ELR (cell line): ENCODE measurements at regions not wholly inside any gene's neighbourhood (a gene's known extent, or its start where the extent isn't known, plus 50 kb on each side); places are given as distances from the start of the nearest gene placed in this dataset.
"Not testable (repeated sequence)": the region's sequence is repeated elsewhere in the genome, so short reads cannot be mapped to it uniquely, and the experiment has no call there.

Experiments
- DNase-seq: peaks from one replicate; pipeline ENCODE4 v3.0.0-alpha.2; 2015; ENCODE audit warnings: low read depth

- not testable (repeated sequence) for DNase-seq
Observed at GRCh38 chr17:72472853-72473390, 352.1 kb downstream of the SOX9 start.

- no peak for DNase-seq
Observed at GRCh38 chr17:72474243-72474642, 353.4 kb downstream of the SOX9 start.

GRCh38 chr17:72474719-72475477 is 354.1 kb downstream of the SOX9 start:
- no peak for DNase-seq

GRCh38 chr17:72476134-72476533 is 355.3 kb downstream of the SOX9 start:
- no peak for DNase-seq

GRCh38 chr17:72476575-72476986 is 355.8 kb downstream of the SOX9 start:
- no peak for DNase-seq

GRCh38 chr17:72477491-72477890 is 356.7 kb downstream of the SOX9 start:
- DNase-seq, result no peak

GRCh38 chr17:72479113-72479512 is 358.3 kb downstream of the SOX9 start:
- no peak for DNase-seq

GRCh38 chr17:72481572-72481971 is 360.8 kb downstream of the SOX9 start:
- no peak for DNase-seq

GRCh38 chr17:72485596-72485995 is 364.8 kb downstream of the SOX9 start:
- DNase-seq, result no peak

GRCh38 chr17:72486806-72487205 is 366.0 kb downstream of the SOX9 start:
- DNase-seq, result no peak

GRCh38 chr17:72487731-72488494 is 367.1 kb downstream of the SOX9 start:
- DNase-seq, result no peak

- DNase-seq, result no peak
Observed at GRCh38 chr17:72488555-72489271, 367.9 kb downstream of the SOX9 start.

- DNase-seq, result no peak
Observed at GRCh38 chr17:72489272-72489641, 368.4 kb downstream of the SOX9 start.

- no peak for DNase-seq
Observed at GRCh38 chr17:72491102-72491501, 370.3 kb downstream of the SOX9 start.

- DNase-seq, result no peak
Observed at GRCh38 chr17:72492494-72492893, 371.7 kb downstream of the SOX9 start.

- no peak for DNase-seq
Observed at GRCh38 chr17:72492941-72493340, 372.1 kb downstream of the SOX9 start.

GRCh38 chr17:72494566-72494965 is 373.7 kb downstream of the SOX9 start:
- DNase-seq, result no peak

- no peak for DNase-seq
Observed at GRCh38 chr17:72496461-72496860, 375.6 kb downstream of the SOX9 start.

- no peak for DNase-seq
Observed at GRCh38 chr17:72497915-72498314, 377.1 kb downstream of the SOX9 start.

- no peak for DNase-seq
Observed at GRCh38 chr17:72498364-72499210, 377.8 kb downstream of the SOX9 start.
